Stimulated activated memory B cell treated with anti-CD40 and anti-IgM and Interleukin-4, amounts not matched to agents 10 μg/mL and 1 μg/mL and 100 μg/mL, for 72 hours (primary cell): ENCODE measurements at regions not wholly inside any gene's neighbourhood (a gene's known extent, or its start where the extent isn't known, plus 50 kb on each side); places are given as distances from the start of the nearest gene placed in this dataset.
"Not testable (repeated sequence)": the region's sequence is repeated elsewhere in the genome, so short reads cannot be mapped to it uniquely, and the experiment has no call there.

Experiments
- ATAC-seq: fragments of 150-1000 bp; cut with Tn5 transposase; 2 replicates; pipeline ENCODE4 v1.10.0; 2021
- H3K27ac Mint-ChIP-seq: one replicate; pipeline ENCODE4 v1.8.0; 2022; ENCODE audit warnings: mild to moderate bottlenecking, mixed read lengths
- H3K27me3 Mint-ChIP-seq: one replicate; pipeline ENCODE4 v1.8.0; 2022; ENCODE audit warnings: mixed read lengths
- H3K36me3 Mint-ChIP-seq: one replicate; pipeline ENCODE4 v1.8.0; 2022; ENCODE audit warnings: mixed read lengths
- H3K4me1 Mint-ChIP-seq: one replicate; pipeline ENCODE4 v1.8.0; 2022; ENCODE audit warnings: mixed read lengths
- H3K4me3 Mint-ChIP-seq: one replicate; pipeline ENCODE4 v1.8.0; 2022; ENCODE audit warnings: mild to moderate bottlenecking, moderate library complexity, mixed read lengths
- H3K9me3 Mint-ChIP-seq: one replicate; pipeline ENCODE4 v1.8.0; 2022; ENCODE audit warnings: mixed read lengths

DNA sequence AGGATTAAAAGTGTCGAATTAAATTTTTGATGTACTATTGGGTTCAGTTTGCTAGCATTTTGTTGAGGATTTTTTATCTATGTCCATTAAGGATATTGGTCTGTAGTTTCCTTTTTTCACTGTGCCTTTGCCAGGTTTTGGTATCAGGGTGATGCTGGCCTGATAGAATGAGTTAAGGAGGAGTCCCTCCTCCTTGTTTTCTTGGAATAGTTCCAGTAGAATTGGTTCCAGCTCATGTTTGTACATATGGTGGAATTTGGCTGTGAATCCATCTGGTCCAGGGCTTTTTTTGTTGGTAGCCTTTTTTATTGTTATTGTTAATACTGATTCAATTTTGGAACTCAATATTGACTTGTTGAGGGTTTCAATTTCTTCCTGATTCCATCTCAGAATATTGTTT, 141.8 kb downstream of the SIM1 start:
- H3K27me3 Mint-ChIP-seq: no peaks in the 10 kb centered on the region
- H3K4me3 Mint-ChIP-seq: no peak overlapping the region
- no peak for ATAC-seq

DNA sequence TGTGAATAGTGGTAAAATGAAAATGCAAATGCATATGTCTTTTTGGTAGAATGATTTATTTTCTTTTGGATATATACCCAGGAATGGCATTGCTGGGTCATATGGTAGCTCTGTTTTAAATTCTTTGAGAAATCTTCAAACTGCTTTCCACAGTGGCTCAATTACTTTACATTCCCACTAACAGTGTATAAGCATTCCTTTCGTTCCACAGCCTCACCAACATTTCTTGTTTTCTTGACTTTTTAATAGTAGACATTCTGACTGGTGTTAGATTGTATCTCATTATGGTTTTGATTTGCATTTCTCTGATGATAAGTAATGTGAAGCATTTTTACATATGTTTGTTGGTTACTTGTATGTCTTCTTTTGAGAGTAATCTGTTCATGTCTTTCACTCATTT, 144.0 kb downstream of the SIM1 start:
- Mint-ChIP-seq H3K27ac (no peak overlapping the region), H3K4me1 (no peaks in the 10 kb centered on the region), H3K4me3 (no peak overlapping the region), H3K9me3 (no peaks in the 10 kb centered on the region), H3K36me3 (no peaks in the 10 kb centered on the region), H3K27me3 (no peaks in the 10 kb centered on the region)
- ATAC-seq: no peak

More for the DNA sequence above, 141.8 kb downstream of the SIM1 start:
- Mint-ChIP-seq H3K9me3 (no peaks in the 10 kb centered on the region), H3K4me1 (no peaks in the 10 kb centered on the region), H3K36me3 (no peaks in the 10 kb centered on the region), H3K27ac (no peak overlapping the region)

DNA sequence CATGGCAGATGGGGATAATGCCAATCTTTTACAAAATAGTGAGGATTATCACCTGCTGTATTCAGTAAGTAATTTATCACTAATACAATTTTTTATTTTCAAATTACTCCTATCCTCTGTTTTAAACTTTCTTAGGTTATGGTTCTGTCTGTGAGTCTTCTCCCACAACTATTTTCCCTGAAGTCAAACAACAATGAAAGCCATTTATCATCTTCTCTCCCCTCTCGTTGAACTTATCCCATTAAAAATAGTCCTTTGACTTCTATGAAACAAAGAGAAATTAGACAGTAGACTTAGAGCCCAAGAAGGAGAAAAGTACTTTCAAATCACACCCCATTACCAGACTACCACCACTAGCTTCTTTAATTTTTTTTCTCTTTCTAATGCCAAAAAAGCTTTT, 147.7 kb downstream of the SIM1 start:
- Mint-ChIP-seq H3K36me3 (no peaks in the 10 kb centered on the region), H3K4me1 (no peaks in the 10 kb centered on the region), H3K9me3 (no peaks in the 10 kb centered on the region), H3K27ac (no peak overlapping the region), H3K4me3 (no peak overlapping the region), H3K27me3 (no peaks in the 10 kb centered on the region)
- ATAC-seq: no peak

DNA sequence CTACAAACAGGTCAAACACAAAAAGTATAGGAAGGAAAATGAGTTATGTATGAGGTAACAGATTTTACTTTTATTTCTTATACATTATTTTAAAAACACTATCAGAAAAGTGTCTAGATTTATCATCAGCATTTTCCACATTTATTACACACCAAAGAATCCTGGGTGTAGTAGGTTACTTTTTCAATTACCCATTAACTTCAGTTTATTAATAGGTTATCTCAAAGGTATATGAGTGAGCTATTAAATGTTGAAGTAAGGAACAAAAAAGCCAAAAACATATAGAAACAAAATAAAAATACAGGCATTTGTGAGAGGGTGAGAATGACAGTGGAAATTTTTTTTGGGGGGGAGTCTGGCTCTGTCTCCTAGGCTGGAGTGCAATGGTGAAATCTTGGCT, 150.5 kb downstream of the SIM1 start:
- no peaks in the 10 kb centered on the region for H3K27me3 Mint-ChIP-seq
- no peak for ATAC-seq
- no peak overlapping the region for H3K4me3 Mint-ChIP-seq
- no peaks in the 10 kb centered on the region for H3K4me1 Mint-ChIP-seq
- H3K9me3 Mint-ChIP-seq: no peaks in the 10 kb centered on the region
- no peaks in the 10 kb centered on the region for H3K36me3 Mint-ChIP-seq
- H3K27ac Mint-ChIP-seq: no peak overlapping the region

DNA sequence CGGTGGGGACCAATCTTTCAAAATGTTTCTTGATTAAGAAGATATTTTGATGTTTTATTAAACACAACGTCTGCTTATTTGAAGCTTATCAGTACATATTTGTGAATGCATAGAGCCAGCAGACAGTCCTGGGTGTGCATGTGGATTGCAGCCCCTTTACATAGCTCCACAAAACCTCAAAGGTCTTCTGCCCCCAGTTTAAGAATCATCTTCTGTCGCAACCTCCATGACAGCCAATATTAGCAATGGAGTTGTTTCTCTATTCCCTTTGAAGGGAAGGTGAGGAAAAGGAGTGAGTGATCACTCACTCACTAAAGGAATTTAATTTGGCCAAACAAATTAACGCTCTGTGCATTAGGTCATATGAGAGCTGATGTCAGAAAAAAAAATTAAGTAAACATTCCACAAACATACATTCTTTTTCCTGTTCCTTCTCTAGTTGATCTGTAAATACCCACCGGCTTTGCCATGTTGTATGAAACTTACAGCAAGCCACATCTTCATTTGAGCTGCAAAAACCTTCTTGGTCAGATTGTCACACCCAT, 152.9 kb downstream of the SIM1 start:
- no peak for ATAC-seq
- no peaks in the 10 kb centered on the region for H3K4me1 Mint-ChIP-seq
- H3K36me3 Mint-ChIP-seq: no peaks in the 10 kb centered on the region
- no peak overlapping the region for H3K4me3 Mint-ChIP-seq
- H3K27me3 Mint-ChIP-seq: no peaks in the 10 kb centered on the region
- H3K9me3 Mint-ChIP-seq: no peaks in the 10 kb centered on the region
- H3K27ac Mint-ChIP-seq: no peak overlapping the region

DNA sequence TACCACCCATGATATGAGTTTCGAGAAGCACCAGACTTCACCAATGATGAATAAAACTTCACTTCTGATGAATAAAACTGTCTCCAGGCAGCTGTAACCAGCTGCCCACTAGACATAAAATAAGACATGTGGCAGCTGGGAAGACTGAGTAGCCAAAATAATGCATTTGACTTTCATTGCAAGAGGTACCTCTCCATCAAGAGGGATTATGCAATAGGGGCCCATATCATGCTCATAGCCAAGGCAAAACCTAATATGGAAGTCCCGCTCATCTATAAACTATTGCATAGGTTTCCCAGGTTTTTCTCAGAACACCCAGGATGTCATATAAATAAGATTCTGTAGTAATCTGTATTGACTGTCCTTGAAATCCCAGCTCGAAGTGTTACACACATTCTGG, 155.5 kb downstream of the SIM1 start:
- H3K9me3 Mint-ChIP-seq: no peaks in the 10 kb centered on the region
- no peak for ATAC-seq
- H3K4me3 Mint-ChIP-seq: no peak overlapping the region
- no peaks in the 10 kb centered on the region for H3K27me3 Mint-ChIP-seq
- no peaks in the 10 kb centered on the region for H3K36me3 Mint-ChIP-seq
- no peaks in the 10 kb centered on the region for H3K4me1 Mint-ChIP-seq
- H3K27ac Mint-ChIP-seq: no peak overlapping the region

DNA sequence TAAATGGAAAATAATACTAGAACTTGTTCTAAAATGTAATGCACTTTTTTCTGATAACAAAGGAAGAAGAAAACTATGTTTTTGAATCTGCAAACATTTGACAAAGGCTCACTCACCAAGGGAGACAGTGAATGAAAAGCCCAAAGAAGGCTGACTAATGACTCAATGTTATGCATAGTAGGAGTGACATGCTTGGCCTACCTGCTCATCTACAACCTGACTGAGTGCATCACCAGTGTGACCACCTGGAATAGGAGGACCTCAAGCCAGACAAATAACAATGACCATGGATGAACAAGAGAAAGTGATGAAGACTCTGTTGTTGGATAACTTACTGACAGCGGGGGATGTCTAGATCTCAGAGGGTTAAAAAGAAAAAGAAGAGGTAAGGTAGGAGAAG, 157.2 kb downstream of the SIM1 start:
- H3K9me3 Mint-ChIP-seq: no peaks in the 10 kb centered on the region
- ATAC-seq: no peak
- no peaks in the 10 kb centered on the region for H3K27me3 Mint-ChIP-seq
- H3K36me3 Mint-ChIP-seq: no peaks in the 10 kb centered on the region
- no peak overlapping the region for H3K27ac Mint-ChIP-seq
- no peak overlapping the region for H3K4me3 Mint-ChIP-seq
- no peaks in the 10 kb centered on the region for H3K4me1 Mint-ChIP-seq

DNA sequence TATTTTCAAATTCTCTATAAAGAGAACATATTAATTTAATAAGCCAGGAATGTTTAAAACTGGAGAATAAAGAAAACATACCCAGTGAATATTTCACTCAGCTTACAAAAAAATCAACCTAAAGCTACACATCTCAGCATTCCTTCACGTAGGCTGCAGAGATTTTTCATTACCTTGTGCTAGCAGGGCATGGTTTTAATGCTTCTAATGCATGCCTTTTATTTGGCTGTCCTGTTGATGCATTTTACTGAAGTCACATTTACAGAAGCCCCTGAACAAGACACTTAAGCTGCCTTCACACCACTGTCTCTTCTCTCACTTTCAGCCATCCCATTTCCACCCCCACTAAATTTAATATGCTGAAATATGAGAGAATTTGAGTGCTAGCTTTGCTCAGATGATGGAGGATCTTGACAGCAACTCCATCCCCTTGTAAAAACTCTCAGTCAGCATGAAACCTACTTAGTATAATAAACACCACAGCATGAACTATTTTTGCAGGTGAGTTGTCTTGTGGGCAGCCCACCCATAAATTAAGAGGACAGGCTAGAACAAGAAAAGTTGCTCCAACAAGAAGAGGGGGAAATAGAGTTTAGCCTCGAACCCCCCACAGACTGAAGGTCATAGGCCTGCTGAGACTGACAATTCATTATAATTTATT, 159.4 kb downstream of the SIM1 start:
- Mint-ChIP-seq H3K27me3 (no peaks in the 10 kb centered on the region), H3K27ac (no peak overlapping the region), H3K4me3 (no peak overlapping the region), H3K36me3 (no peaks in the 10 kb centered on the region), H3K4me1 (no peaks in the 10 kb centered on the region), H3K9me3 (no peaks in the 10 kb centered on the region)
- no peak for ATAC-seq

DNA sequence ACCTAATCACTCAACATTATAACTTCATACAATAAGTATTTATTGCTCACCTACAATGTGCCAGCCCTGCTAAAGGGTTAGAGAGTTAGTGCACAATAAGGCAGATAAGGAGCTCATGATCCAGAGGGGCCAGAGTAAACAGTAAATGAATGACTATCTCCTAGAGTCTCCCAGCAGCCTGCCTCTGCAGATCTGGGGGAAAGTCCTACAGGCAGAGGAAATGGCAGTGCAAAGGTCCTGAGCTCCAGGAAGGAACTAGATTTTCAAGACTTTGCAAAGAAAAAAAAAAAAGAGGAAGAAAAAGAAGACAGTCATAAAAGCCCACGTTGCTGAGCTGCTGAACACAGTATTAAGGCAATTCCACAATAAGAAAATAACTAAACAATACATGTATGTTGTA, 160.1 kb downstream of the SIM1 start:
- no peak for ATAC-seq
- Mint-ChIP-seq H3K27ac (no peak overlapping the region), H3K36me3 (no peaks in the 10 kb centered on the region), H3K4me1 (no peaks in the 10 kb centered on the region), H3K4me3 (no peak overlapping the region), H3K9me3 (no peaks in the 10 kb centered on the region), H3K27me3 (no peaks in the 10 kb centered on the region)

DNA sequence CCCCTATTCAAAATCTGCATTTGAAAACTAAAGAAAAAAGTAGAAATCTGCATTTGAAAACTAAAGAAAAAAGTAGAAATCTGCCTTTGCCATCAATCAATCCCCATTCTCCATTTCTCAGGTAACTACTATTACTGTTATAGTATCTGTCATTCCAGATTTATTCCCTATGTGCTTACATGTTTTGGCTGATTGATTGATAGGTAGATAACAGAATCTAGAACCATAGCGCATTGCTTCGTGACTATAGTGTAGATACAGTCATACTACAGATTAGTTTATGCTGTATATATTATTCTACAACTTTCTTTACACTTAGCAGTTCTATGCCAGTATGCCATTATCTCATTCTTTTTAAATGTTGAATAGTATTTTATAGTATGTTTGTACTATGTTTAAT, 163.0 kb downstream of the SIM1 start:
- no peak for ATAC-seq
- no peaks in the 10 kb centered on the region for H3K36me3 Mint-ChIP-seq
- no peaks in the 10 kb centered on the region for H3K4me1 Mint-ChIP-seq
- H3K9me3 Mint-ChIP-seq: no peaks in the 10 kb centered on the region
- no peaks in the 10 kb centered on the region for H3K27me3 Mint-ChIP-seq
- no peak overlapping the region for H3K4me3 Mint-ChIP-seq
- no peak overlapping the region for H3K27ac Mint-ChIP-seq

DNA sequence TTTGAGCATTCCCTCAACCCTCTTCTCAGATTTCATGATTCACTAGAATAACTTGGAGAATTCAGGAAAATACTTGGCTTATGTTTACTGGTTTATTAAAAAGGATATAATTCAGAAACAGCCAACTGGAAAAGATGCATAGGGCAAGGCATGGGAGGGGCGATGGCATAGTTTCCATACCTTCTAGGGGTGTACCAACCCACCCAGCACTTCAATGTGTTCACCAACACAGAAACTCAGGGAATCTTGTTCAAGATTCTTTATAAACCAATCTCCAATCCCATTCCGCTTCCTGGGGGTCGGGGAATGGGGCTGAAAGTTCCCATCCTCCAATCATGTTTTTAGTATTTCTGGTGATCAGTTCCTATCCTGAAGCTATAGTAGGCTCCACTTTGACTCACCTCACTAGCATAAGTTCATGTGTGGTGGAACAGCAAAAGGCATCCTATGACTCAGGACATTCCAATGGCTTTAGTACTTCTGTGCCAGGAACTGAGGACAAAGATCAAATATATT, 164.4 kb downstream of the SIM1 start:
- H3K9me3 Mint-ChIP-seq: no peaks in the 10 kb centered on the region
- no peaks in the 10 kb centered on the region for H3K36me3 Mint-ChIP-seq
- no peak overlapping the region for H3K27ac Mint-ChIP-seq
- H3K27me3 Mint-ChIP-seq: no peaks in the 10 kb centered on the region
- H3K4me1 Mint-ChIP-seq: no peaks in the 10 kb centered on the region
- no peak for ATAC-seq
- H3K4me3 Mint-ChIP-seq: no peak overlapping the region

DNA sequence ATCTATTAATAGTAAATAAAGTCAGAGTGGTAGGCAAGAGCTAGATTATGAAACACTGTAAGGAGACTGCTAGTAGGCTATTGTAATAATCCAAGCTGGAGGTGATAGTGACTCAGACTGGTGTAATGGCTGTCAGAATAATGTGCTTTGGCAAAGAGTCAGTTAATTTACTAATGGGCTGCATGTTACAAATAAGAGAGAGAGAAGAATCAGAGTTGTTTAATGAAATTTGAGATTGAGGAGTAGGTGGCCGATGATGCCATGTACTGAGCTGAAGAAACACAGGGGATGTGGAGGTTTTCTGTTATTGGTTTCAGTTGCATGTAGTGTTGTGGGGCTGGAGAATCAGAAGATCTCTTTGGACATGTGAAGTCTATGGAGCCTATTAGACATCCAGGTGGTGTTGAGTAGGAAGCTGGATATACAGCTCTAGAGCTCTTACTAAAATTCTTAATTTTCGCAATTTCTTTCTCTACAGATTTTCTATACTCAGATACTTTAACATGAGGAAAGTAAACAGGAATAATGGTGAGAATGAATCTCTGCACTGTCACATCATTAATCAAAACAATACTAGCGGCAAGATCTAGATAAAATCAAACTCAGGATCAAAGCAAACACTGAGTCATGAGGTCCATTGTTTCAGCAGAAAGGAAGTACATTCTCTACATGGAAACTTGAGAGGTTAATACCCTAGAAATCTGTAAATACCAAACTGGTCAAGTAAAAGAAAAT, 167.7 kb downstream of the SIM1 start:
- Mint-ChIP-seq H3K27me3 (no peaks in the 10 kb centered on the region), H3K27ac (no peak overlapping the region), H3K9me3 (no peaks in the 10 kb centered on the region)

DNA sequence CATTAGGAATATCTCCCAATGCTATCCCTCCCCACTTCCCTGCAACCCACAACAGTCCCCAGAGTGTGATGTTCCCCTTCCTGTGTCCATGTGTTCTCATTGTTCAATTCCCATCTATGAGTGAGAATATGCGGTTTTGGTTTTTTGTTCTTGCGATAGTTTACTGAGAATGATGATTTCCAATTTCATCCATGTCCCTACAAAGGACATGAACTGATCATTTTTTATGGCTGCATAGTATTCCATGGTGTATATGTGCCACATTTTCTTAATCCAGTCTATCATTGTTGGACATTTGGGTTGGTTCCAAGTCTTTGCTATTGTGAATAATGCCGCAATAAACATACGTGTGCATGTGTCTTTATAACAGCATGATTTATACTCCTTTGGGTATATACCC, 169.5 kb downstream of the SIM1 start:
- not testable (repeated sequence) for H3K9me3 Mint-ChIP-seq, ATAC-seq, H3K4me3 Mint-ChIP-seq, H3K4me1 Mint-ChIP-seq, H3K36me3 Mint-ChIP-seq, H3K27me3 Mint-ChIP-seq, H3K27ac Mint-ChIP-seq

More for the DNA sequence above, 167.7 kb downstream of the SIM1 start:
- Mint-ChIP-seq H3K4me1 (no peaks in the 10 kb centered on the region), H3K36me3 (no peaks in the 10 kb centered on the region), H3K4me3 (no peak overlapping the region)
- ATAC-seq: no peak

DNA sequence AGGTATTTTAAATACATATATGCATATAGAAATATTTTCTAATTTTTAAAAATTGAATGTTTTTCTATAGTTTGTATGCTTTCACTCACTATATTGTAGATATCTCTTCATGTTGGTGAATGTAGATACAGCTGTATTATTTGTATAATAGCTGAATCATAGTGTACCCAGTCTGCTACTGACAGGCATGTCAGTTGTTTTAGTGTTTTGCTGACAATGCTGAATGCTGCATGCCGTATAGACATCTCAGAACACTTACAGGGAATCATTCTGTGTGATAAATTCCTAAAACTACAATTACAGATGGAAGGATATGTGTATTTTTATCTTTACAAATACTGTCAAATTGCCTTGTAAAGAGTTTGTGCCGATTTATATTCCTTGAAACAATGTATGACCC, 175.4 kb downstream of the SIM1 start:
- no peaks in the 10 kb centered on the region for H3K9me3 Mint-ChIP-seq

DNA sequence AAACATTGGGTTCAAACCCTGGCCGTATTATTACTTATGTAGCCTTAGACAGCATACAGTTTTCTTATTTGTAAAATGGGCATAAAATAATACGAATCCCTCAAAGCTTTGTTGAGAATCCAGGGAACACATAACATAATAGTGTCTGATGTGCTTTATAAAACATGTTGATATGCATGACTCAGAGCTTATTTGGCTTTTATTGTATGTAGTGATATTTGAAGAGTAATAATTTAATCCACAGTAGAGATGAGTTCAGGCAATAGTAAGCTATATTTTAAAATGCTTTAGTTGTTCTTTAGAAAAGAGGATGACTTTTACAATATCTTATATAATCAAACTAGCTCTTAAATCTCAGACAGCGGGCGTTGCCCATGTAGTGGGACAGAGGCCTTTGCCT, 176.4 kb downstream of the SIM1 start:
- Mint-ChIP-seq H3K4me1 (no peaks in the 10 kb centered on the region), H3K27me3 (no peaks in the 10 kb centered on the region), H3K27ac (no peak overlapping the region), H3K36me3 (no peaks in the 10 kb centered on the region), H3K4me3 (no peak overlapping the region), H3K9me3 (no peaks in the 10 kb centered on the region)
- ATAC-seq: no peak

More for the DNA sequence above, 175.4 kb downstream of the SIM1 start:
- Mint-ChIP-seq H3K4me1 (no peaks in the 10 kb centered on the region), H3K36me3 (no peaks in the 10 kb centered on the region), H3K4me3 (no peak overlapping the region), H3K27me3 (no peaks in the 10 kb centered on the region), H3K27ac (no peak overlapping the region)
- ATAC-seq: no peak

DNA sequence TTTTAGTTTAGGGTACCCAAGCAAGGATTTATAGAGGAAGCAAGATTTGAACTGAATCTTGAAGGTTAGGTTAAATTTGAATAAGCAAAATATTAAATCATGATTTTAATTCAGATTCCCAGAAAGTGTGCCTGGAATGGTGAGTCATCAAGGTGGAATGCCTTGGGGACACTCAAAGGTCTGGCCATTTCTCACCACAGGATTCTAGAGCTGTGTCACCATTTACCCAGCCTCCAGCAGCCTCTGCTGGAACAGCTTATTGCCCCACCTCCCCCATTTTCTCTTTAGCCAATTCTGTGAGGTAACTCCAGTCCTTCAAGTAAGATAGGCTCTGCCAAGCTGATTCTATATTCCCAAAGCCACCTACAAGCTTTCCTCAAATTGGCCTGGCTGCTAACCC, 181.4 kb downstream of the SIM1 start:
- Mint-ChIP-seq H3K4me1 (peaks cover 5% of the 10 kb centered on the region), H3K27me3 (no peaks in the 10 kb centered on the region), H3K27ac (no peak overlapping the region), H3K9me3 (no peaks in the 10 kb centered on the region), H3K36me3 (no peaks in the 10 kb centered on the region), H3K4me3 (no peak overlapping the region)
- ATAC-seq: no peak
